GM12878 (cell line): ENCODE measurements at regions not wholly inside any gene's neighbourhood (a gene's known extent, or its start where the extent isn't known, plus 50 kb on each side); places are given as distances from the start of the nearest gene placed in this dataset.

ENCODE experiments used
- ATAC-seq: fragments of 200-7000 bp; cut with Tn5 transposase; 3 replicates; pipeline ENCODE4 v1.9.1; 2020; ENCODE audit warnings: mild to moderate bottlenecking, moderate library complexity
- BruUV-seq: library from RNA; stranded (reverse); fragments of 400-500 nt; replicated peaks from 2 replicates; lab custom pipeline; 2021; lab: Mats Ljungman, UMichigan
- CTCF ChIA-PET: fragments of 300-600 bp; sonication (Branson Sonifier 250); formaldehyde crosslinking; extraction: SDS; loops from one replicate; lab custom pipeline; 2021; ENCODE audit warnings: inconsistent platforms; lab: Yijun Ruan, JAX
- POLR2A ChIA-PET: fragments of 350-600 bp; formaldehyde crosslinking; extraction: SDS; loops from one replicate; lab custom pipeline; 2021; ENCODE audit warnings: inconsistent platforms; lab: Charles Lee
- RAD21 ChIA-PET: fragments of 300-600 bp; sonication (Branson Sonifier 250); formaldehyde crosslinking; loops from one replicate; lab custom pipeline; 2023; ENCODE audit warnings: antibody characterized with exemption; ENCODE audit not compliant: unreplicated experiment; lab: Charles Lee
- SMC1A ChIA-PET: fragments of 300-600 bp; sonication (Branson Sonifier 250); formaldehyde crosslinking; loops from one replicate; lab custom pipeline; 2023; ENCODE audit not compliant: unreplicated experiment, uncharacterized antibody; lab: Charles Lee
- DNase-seq: peaks from one replicate; pipeline ENCODE4 v3.0.0-alpha.2; 2011; ENCODE audit warnings: low read depth, low spot score
- FAIRE-seq: peaks from 3 replicates; lab custom pipeline; 2011; peaks lifted over from hg19 to GRCh38; lab: Jason Lieb, UNC
- H2AFZ ChIP-seq: 2 replicates; pipeline ENCODE4 v1.6.0; 2011; ENCODE audit warnings: low read depth, low read length, control low read depth; ENCODE audit not compliant: control insufficient read depth
- H3K27ac ChIP-seq: 2 replicates; pipeline ENCODE4 v1.5.1; 2011; ENCODE audit warnings: control low read depth; ENCODE audit not compliant: control insufficient read depth, insufficient read depth
- H3K27me3 ChIP-seq, 2 experiments: replicated peaks in 1 of 2; 2 replicates each; pipeline versions ENCODE4 v1.6.0 to v1.6.1; 2011; ENCODE audit warnings: low read length in 1 of 2; ENCODE audit not compliant: control insufficient read depth in 2 of 2, insufficient read depth in 2 of 2
- H3K36me3 ChIP-seq, 2 experiments: 2 replicates each; pipeline ENCODE4 v1.5.1; 2011; ENCODE audit warnings: low read length in 1 of 2; ENCODE audit not compliant: control insufficient read depth in 2 of 2, insufficient read depth in 2 of 2
- H3K4me1 ChIP-seq: 2 replicates; pipeline ENCODE4 v1.6.1; 2011; ENCODE audit warnings: mild to moderate bottlenecking, low read length, moderate library complexity, mixed read lengths; ENCODE audit not compliant: control insufficient read depth, insufficient read depth
- H3K4me2 ChIP-seq: 2 replicates; pipeline ENCODE4 v1.6.0; 2011; ENCODE audit warnings: control low read depth; ENCODE audit not compliant: control insufficient read depth, insufficient read depth
- H3K4me3 ChIP-seq: fragments of 200-600 bp; sonication (generic); 2 replicates; pipeline ENCODE4 v1.5.1; 2016
- H3K79me2 ChIP-seq: 2 replicates; pipeline ENCODE4 v1.6.0; 2011; ENCODE audit warnings: low read length; ENCODE audit not compliant: control insufficient read depth, insufficient read depth
- H3K9ac ChIP-seq: 2 replicates; pipeline ENCODE4 v1.8.0; 2011; ENCODE audit warnings: low read length, control low read depth, mixed read lengths; ENCODE audit not compliant: control insufficient read depth, insufficient read depth
- H3K9me3 ChIP-seq: replicated peaks from 3 replicates; pipeline ENCODE4 v1.5.1; 2011; ENCODE audit warnings: mild to moderate bottlenecking, low read length; ENCODE audit not compliant: control insufficient read depth, insufficient read depth
- H4K20me1 ChIP-seq: 2 replicates; pipeline ENCODE4 v1.6.0; 2011; ENCODE audit not compliant: control insufficient read depth, insufficient read depth
- ASH2L ChIP-seq: fragments of 300-600, 200-600 bp; sonication (generic); IDR thresholded peaks from 2 replicates; pipeline ENCODE4 v1.6.1; 2017; ENCODE audit warnings: low read depth, mild to moderate bottlenecking, borderline replicate concordance
- ATF3 ChIP-seq: IDR thresholded peaks from 2 replicates; pipeline ENCODE4 v1.6.1; 2011; ENCODE audit warnings: low read depth, mild to moderate bottlenecking, low read length, moderate library complexity, borderline replicate concordance; ENCODE audit errors: extremely low read depth
- BCLAF1 ChIP-seq: fragments of 450-650 bp; IDR thresholded peaks from 2 replicates; pipeline ENCODE4 v1.6.1; 2017; ENCODE audit warnings: antibody characterized with exemption, mild to moderate bottlenecking, moderate library complexity
- BHLHE40 ChIP-seq, 2 experiments: fragments of 450-650 bp in 1 of 2; IDR thresholded peaks; 2 replicates each; pipeline ENCODE4 v1.6.1; 2011 to 2017; ENCODE audit warnings: low read depth in 2 of 2, borderline replicate concordance in 1 of 2, improper control_type of control experiment in 1 of 2, low read length in 1 of 2, mild to moderate bottlenecking in 1 of 2
- CREM ChIP-seq: IDR thresholded peaks from 2 replicates; pipeline ENCODE4 v1.6.1; 2014; ENCODE audit warnings: antibody characterized with exemption, low read depth
- FOXM1 ChIP-seq: IDR thresholded peaks from 2 replicates; pipeline ENCODE4 v1.6.1; 2012; ENCODE audit warnings: low read depth, mild to moderate bottlenecking, inconsistent platforms, low read length, moderate library complexity
- GATAD2B ChIP-seq: fragments of 450-650 bp; conservative IDR thresholded peaks from 2 replicates; pipeline ENCODE4 v1.6.1; 2017; ENCODE audit warnings: low read depth, mild to moderate bottlenecking, moderate library complexity
- HDAC6 ChIP-seq: fragments of 200-600 bp; sonication (generic); IDR thresholded peaks from one replicate; pipeline ENCODE4 v1.8.0; 2017; ENCODE audit warnings: antibody characterized with exemption; ENCODE audit not compliant: unreplicated experiment
- MLLT1 ChIP-seq: fragments of 450-650 bp; IDR thresholded peaks from 2 replicates; pipeline ENCODE4 v1.6.1; 2016; ENCODE audit warnings: mild to moderate bottlenecking
- SIN3A ChIP-seq: IDR thresholded peaks from 2 replicates; pipeline ENCODE4 v1.6.1; 2012; ENCODE audit warnings: low read depth, low read length, improper control_type of control experiment
- SUPT20H ChIP-seq: IDR thresholded peaks from 2 replicates; pipeline ENCODE4 v1.6.1; 2011; ENCODE audit warnings: low read depth, mild to moderate bottlenecking, low read length, moderate library complexity, borderline replicate concordance; ENCODE audit not compliant: control insufficient read depth
- TCF3 ChIP-seq: IDR thresholded peaks from 2 replicates; pipeline ENCODE4 v1.6.1; 2012; ENCODE audit warnings: low read depth, mild to moderate bottlenecking, low read length, borderline replicate concordance; ENCODE audit not compliant: insufficient read depth
- YY1 ChIP-seq: IDR thresholded peaks from 2 replicates; pipeline ENCODE4 v1.6.1; 2011; ENCODE audit warnings: low read depth, mild to moderate bottlenecking, low read length
- ZBTB40 ChIP-seq: fragments of 450-650 bp; IDR thresholded peaks from 2 replicates; pipeline ENCODE4 v1.6.1; 2016; ENCODE audit warnings: mild to moderate bottlenecking, moderate library complexity, borderline replicate concordance
- WGBS: methylation state at CpG from one replicate; pipeline ENCODE4 v1.1.6; 2016; ENCODE audit warnings: low lambda C conversion rate; ENCODE audit not compliant: insufficient replicate concordance, insufficient coverage; ENCODE audit errors: missing lambda C conversion rate; 5-methylcytosine and 5-hydroxymethylcytosine counted together
- in situ Hi-C: fragments of 300-500 bp; cut with MboI; formaldehyde crosslinking; loops from 9 replicates; pipeline ENCODE4 v1.14.3; 2018; ENCODE audit warnings: mixed read lengths
- intact Hi-C: fragments of 100-400 bp; cut with micrococcal nuclease; formaldehyde crosslinking; loops from one replicate; pipeline ENCODE4 v1.14.2; 2022; ENCODE audit not compliant: unreplicated experiment

GRCh38 chr7:81111358-81111757, 192.5 kb upstream of the SEMA3C start:
- H3K9me3 ChIP-seq, result no peaks in the 10 kb centered on the region
- H3K27me3 ChIP-seq, result no peaks in the 10 kb centered on the region
- no peaks in the 10 kb centered on the region for H4K20me1 ChIP-seq
- H3K27ac ChIP-seq, result no peak overlapping the region
- in situ Hi-C loops (no loop called here), intact Hi-C loops (no loop called here)
- WGBS, result 29% methylated on average over 1 of the region's 1 CpG
- no peaks in the 10 kb centered on the region for H3K79me2 ChIP-seq
- FAIRE-seq (no peak), ATAC-seq (no peak), DNase-seq (no peak)
- no peaks in the 10 kb centered on the region for H3K4me1 ChIP-seq
- no TSS peak for BruUV-seq
- POLR2A ChIA-PET, result no interaction called here
- H3K36me3 ChIP-seq, result no peaks in the 10 kb centered on the region
- H2AFZ ChIP-seq, result no peak overlapping the region
- CTCF ChIA-PET, result no interaction called here
- no peak overlapping the region for H3K4me2 ChIP-seq
- TF ChIP-seq BCLAF1, result no peak
- no peak for TF ChIP-seq HDAC6
- TF ChIP-seq ASH2L, result no peak
- no peak for TF ChIP-seq GATAD2B
- TF ChIP-seq BHLHE40 (IDR thresholded peaks at IDR 0.05; ENCODE audit: borderline replicate concordance in 1 of 2, low read depth in 2 of 2, low read length in 1 of 2), result no peak
- TF ChIP-seq FOXM1, result no peak
- no peak for TF ChIP-seq ATF3
- no peak for TF ChIP-seq YY1
- TF ChIP-seq SUPT20H, result no peak
- no peak for TF ChIP-seq SIN3A
- no peak for TF ChIP-seq MLLT1
- no peak for TF ChIP-seq ZBTB40
- TF ChIP-seq CREM, result no peak
- no peak for TF ChIP-seq TCF3
- RAD21 ChIA-PET, result no interaction called here
- SMC1A ChIA-PET, result no interaction called here
- H3K4me3 ChIP-seq, result no peak overlapping the region
- no peak overlapping the region for H3K9ac ChIP-seq
